ENCODE measurements at regions not wholly inside any gene's neighbourhood (a gene's known extent, or its start where the extent isn't known, plus 50 kb on each side); places are given as distances from the start of the nearest gene placed in this dataset.

GRCh38 chr10:104589871-104590270, 51.2 kb upstream of the SORCS3 start:
- H4K20me1 ChIP-seq (ENCODE audit: insufficient read depth, low read length), result no peaks in the 10 kb centered on the region
- CTCF ChIA-PET (ENCODE audit: low intra/inter-chr PET ratio, low total read pairs), result no interaction called here
- WGBS (ENCODE audit: low lambda C conversion rate), result 13% methylated on average over 4 of the region's 4 CpGs
- ATAC-seq (no peak), DNase-seq (ENCODE audit: low spot score) (no peak), FAIRE-seq (no peak)
- no TSS peak for BruUV-seq (replicated peaks)
- intact Hi-C loops (cut with micrococcal nuclease; ENCODE audit: unreplicated experiment), result no loop called here
- H3K27me3 ChIP-seq (ENCODE audit: control insufficient read depth in 1 of 2, insufficient read depth in 2 of 2, low read length in 2 of 2), result peaks cover 0 to 19% of the 10 kb centered on the region in 2 experiments; a peak in 2 of 5 replicates
- no peaks in the 10 kb centered on the region for H3K9me3 ChIP-seq (ENCODE audit: low read length)
- H3K36me3 ChIP-seq (replicated peaks in 1 of 2; ENCODE audit: control insufficient read depth in 1 of 2, insufficient read depth in 2 of 2, low read length in 2 of 2), result no peaks in the 10 kb centered on the region
- TF ChIP-seq CENPBD1 (CRISPR knock-in tag; IDR thresholded peaks at IDR 0.05; ENCODE audit: borderline replicate concordance, low read depth) (no peak), SUZ12 (IDR thresholded peaks at IDR 0.05; ENCODE audit: low read depth, low read length) (no peak), RBAK (CRISPR knock-in tag; IDR thresholded peaks at IDR 0.05) (no peak), ZNF574 (CRISPR knock-in tag; IDR thresholded peaks at IDR 0.05) (no peak), ZNF556 (CRISPR knock-in tag; IDR thresholded peaks at IDR 0.05; ENCODE audit: borderline replicate concordance) (no peak), CSRNP2 (CRISPR knock-in tag; conservative IDR thresholded peaks at IDR 0.05; ENCODE audit: low read depth) (no peak), SRSF1 (optimal IDR thresholded peaks at IDR 0.05; ENCODE audit: low read depth, low read length) (no peak), TEAD3 (CRISPR knock-in tag; optimal IDR thresholded peaks at IDR 0.05; ENCODE audit: borderline replicate concordance) (no peak), HDAC6 (IDR thresholded peaks at IDR 0.05; ENCODE audit: low read depth, low read length) (no peak), ETV5 (CRISPR knock-in tag; IDR thresholded peaks at IDR 0.05; ENCODE audit: borderline replicate concordance) (no peak), ZFP36L1 (CRISPR knock-in tag; IDR thresholded peaks at IDR 0.05) (no peak), ZNF576 (CRISPR knock-in tag; IDR thresholded peaks at IDR 0.05) (no peak)
- no peak overlapping the region for H3K4me2 ChIP-seq (ENCODE audit: low read depth, low read length)
- H3K9ac ChIP-seq (ENCODE audit: insufficient read depth, low read depth, low read length), result no peak overlapping the region
- no peaks in the 10 kb centered on the region for H3K4me1 ChIP-seq (ENCODE audit: insufficient read depth, low read length)
- in situ Hi-C loops (cut with HindIII; ENCODE audit: extremely low pct_ligation_motif_present, low pct_unique_long_range_greater_than_20kb), result no loop called here
- H3K4me3 ChIP-seq (replicated peaks in 1 of 3; ENCODE audit: insufficient read depth in 1 of 3, low read depth in 2 of 3, low read length in 3 of 3), result no peak overlapping the region
- no peak overlapping the region for H2AFZ ChIP-seq (ENCODE audit: low read length)
- POLR2A ChIA-PET, result no interaction called here
- H3K79me2 ChIP-seq (ENCODE audit: insufficient read depth, low read length), result no peaks in the 10 kb centered on the region
- H3K27ac ChIP-seq (ENCODE audit: extremely low read length, insufficient read depth, low read length), result no peak overlapping the region
